Cardiac muscle cell (in vitro differentiated cells and primary cell): ENCODE measurements at regions not wholly inside any gene's neighbourhood (a gene's known extent, or its start where the extent isn't known, plus 50 kb on each side); places are given as distances from the start of the nearest gene placed in this dataset.
"Not testable (repeated sequence)": the region's sequence is repeated elsewhere in the genome, so short reads cannot be mapped to it uniquely, and the experiment has no call there.

ENCODE experiments used
- DNase-seq, 2 donors: peaks; one replicate each; pipeline versions ENCODE4 v3.0.0 to v3.0.0-alpha.2; 2010 to 2017; ENCODE audit warnings: low read depth in 1 of 2, low spot score in 1 of 2
- H3K27ac ChIP-seq: fragments of 200-600 bp; sonication (generic); 2 replicates; pipeline ENCODE4 v1.5.1; 2016
- H3K27me3 ChIP-seq: fragments of 200-600 bp; sonication (generic); 2 replicates; pipeline ENCODE4 v1.6.0; 2016; ENCODE audit warnings: control low read depth
- H3K36me3 ChIP-seq: fragments of 200-600 bp; sonication (generic); 2 replicates; pipeline ENCODE4 v1.5.1; 2016; ENCODE audit warnings: control low read depth
- H3K4me1 ChIP-seq: fragments of 200-600 bp; sonication (generic); 2 replicates; pipeline ENCODE4 v1.8.1; 2017; ENCODE audit warnings: low read depth, mild to moderate bottlenecking, mixed run types
- H3K4me3 ChIP-seq: fragments of 200-600 bp; sonication (generic); 2 replicates; pipeline ENCODE4 v1.5.1; 2016; ENCODE audit warnings: mild to moderate bottlenecking
- H3K9me3 ChIP-seq: fragments of 200-600 bp; sonication (generic); 2 replicates; pipeline ENCODE4 v1.5.1; 2017; ENCODE audit warnings: low read depth, mild to moderate bottlenecking, control low read depth
- TF ChIP-seq, protein P1 (sequence below): IDR thresholded peaks from 2 replicates; pipeline ENCODE4 v1.5.1; 2012; ENCODE audit warnings: low read depth, mild to moderate bottlenecking, low read length

DNA sequence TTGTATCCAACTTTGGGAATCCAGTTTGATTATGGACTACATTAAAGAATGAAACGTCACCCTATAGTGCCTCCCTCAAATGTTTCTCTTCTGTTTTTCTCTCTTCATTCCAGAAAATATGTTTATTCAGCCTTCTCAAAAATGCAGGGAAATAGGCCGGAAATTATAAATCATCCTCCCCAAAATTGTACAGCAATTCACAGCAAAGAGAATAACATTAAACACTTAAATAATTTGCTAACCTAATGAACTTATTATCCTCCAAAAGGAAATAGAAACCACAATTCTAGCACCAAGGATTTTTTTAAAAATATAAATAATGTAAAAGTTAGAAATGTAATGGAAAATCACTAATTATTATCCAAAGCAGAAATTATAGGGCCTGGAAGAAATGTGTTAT lies 115.9 kb upstream of the CCNG1 start:
- no peaks in the 10 kb centered on the region for H3K9me3 ChIP-seq
- no peaks in the 10 kb centered on the region for H3K36me3 ChIP-seq
- no peaks in the 10 kb centered on the region for H3K27me3 ChIP-seq
- H3K27ac ChIP-seq = no peak overlapping the region
- TF ChIP-seq, protein P1, sequence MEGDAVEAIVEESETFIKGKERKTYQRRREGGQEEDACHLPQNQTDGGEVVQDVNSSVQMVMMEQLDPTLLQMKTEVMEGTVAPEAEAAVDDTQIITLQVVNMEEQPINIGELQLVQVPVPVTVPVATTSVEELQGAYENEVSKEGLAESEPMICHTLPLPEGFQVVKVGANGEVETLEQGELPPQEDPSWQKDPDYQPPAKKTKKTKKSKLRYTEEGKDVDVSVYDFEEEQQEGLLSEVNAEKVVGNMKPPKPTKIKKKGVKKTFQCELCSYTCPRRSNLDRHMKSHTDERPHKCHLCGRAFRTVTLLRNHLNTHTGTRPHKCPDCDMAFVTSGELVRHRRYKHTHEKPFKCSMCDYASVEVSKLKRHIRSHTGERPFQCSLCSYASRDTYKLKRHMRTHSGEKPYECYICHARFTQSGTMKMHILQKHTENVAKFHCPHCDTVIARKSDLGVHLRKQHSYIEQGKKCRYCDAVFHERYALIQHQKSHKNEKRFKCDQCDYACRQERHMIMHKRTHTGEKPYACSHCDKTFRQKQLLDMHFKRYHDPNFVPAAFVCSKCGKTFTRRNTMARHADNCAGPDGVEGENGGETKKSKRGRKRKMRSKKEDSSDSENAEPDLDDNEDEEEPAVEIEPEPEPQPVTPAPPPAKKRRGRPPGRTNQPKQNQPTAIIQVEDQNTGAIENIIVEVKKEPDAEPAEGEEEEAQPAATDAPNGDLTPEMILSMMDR = no peak
- H3K4me3 ChIP-seq = no peak overlapping the region
- no peak for DNase-seq
- no peaks in the 10 kb centered on the region for H3K4me1 ChIP-seq

DNA sequence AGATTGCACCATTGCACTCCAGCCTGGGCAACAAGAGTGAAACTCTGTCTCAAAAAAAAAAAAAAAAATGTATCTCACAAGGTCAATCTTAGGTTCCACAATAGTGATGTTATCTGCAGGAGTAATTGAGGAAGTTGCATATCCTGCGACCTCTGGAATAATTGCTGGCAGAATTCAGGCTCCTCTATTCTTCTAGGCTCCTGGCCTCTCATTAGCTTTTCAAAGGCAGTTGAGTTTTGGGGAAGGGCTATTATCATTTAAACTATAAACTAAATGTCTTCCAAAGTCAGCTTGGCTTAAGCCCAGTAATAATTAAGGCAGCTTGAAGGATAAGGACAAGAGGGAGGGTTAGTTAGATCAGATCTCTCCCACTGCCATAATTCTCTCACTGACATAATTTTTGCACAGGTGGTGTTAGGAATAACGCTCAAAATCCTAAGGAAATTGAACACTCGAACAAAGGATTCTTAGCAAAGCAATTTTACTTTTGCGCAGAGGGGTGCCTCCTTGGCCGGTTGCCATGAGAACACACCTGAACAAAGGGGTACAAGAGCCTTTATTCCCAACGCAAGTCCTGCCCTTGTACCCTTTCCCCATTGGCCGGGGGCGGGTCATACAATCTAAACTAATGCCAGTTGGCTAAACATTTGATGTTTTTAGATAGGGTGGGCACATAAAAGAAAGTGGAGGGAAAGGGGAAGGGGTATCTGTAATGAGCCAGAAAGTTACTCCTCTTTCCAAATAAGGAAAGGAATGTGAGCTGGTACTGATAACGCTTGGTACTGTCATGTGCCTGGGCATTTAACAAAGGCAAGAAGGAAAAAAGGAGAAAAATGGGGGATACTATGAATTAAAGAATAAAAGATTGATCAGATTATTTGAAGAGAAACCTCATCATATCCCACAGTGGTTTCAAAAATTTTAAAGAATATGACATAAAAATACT lies 106.4 kb upstream of the CCNG1 start:
- no peaks in the 10 kb centered on the region for H3K27me3 ChIP-seq
- TF ChIP-seq, protein P1 = no peak
- H3K9me3 ChIP-seq = no peaks in the 10 kb centered on the region
- no peaks in the 10 kb centered on the region for H3K4me1 ChIP-seq
- H3K4me3 ChIP-seq = no peak overlapping the region
- H3K27ac ChIP-seq = no peak overlapping the region
- no peaks in the 10 kb centered on the region for H3K36me3 ChIP-seq
- DNase-seq = no peak

DNA sequence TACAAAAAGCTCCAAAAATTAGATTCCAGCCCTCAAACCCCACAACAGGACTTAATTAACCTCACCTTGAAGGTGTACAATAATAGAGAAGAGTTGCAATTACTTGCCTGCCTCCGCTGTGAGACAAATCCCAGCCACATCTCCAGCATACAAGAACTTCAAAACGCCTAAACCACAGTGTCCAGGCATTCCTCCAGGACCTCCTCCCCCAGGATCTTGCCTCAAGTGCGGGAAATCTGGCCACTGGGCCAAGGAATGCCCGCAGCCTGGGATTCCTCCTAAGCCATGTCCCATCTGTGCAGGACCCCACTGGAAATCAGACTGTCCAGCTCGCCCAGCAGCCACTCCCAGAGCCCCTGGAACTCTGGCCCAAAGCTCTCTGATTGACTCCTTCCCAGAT lies 101.3 kb upstream of the CCNG1 start:
- not testable (repeated sequence) for H3K9me3 ChIP-seq, H3K4me3 ChIP-seq, H3K36me3 ChIP-seq, H3K27me3 ChIP-seq, DNase-seq, H3K27ac ChIP-seq, H3K4me1 ChIP-seq

DNA sequence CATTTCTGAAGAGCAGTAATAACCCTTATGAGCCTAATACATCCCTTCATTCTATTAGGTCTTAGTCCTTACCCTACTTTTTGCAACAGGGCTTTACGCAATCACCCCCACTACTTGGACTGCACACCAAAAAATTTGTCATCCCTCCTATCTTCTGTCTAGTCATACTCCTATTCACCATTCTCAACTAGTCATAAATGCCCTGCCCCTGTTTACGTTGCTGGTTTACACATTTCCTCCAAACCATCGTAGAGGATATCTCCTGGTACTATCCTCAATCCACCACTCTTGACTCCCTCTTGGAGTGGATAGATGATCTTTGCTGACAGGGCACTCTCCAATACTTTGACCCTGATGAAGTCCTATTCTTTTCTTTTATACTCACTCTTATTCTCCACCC lies 98.2 kb upstream of the CCNG1 start:
- H3K36me3 ChIP-seq = no peaks in the 10 kb centered on the region
- TF ChIP-seq, protein P1 = no peak

GRCh38 chr5:163340378-163340777 lies 97.0 kb upstream of the CCNG1 start:
- not testable (repeated sequence) for H3K4me1 ChIP-seq, H3K9me3 ChIP-seq, DNase-seq, H3K4me3 ChIP-seq, H3K27me3 ChIP-seq, H3K36me3 ChIP-seq, H3K27ac ChIP-seq

More for the DNA sequence above, 98.2 kb upstream of the CCNG1 start:
- Histone ChIP-seq H3K27ac (no peak overlapping the region), H3K9me3 (no peaks in the 10 kb centered on the region), H3K4me1 (no peaks in the 10 kb centered on the region), H3K4me3 (no peak overlapping the region), H3K27me3 (no peaks in the 10 kb centered on the region)
- no peak for DNase-seq

DNA sequence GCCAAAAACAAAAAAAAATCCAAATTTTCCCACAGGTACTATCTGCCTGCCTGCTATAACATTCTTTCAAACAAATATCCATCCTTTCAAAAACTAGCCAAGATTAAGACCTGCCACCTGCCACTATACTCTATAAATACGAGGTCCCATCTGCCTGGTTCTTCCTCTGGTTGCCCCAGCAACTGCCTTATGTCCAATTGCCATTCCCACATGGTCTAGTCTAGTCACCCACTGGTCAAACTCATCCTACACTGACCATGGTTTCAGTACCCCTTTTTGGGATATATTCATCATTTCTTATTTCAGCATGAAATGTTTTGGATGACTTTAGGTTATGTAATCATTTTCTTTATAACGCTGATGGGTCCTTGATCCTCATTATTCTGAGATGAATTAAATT lies 95.1 kb upstream of the CCNG1 start:
- no peak overlapping the region for H3K4me3 ChIP-seq
- no peaks in the 10 kb centered on the region for H3K4me1 ChIP-seq
- TF ChIP-seq, protein P1 = no peak
- DNase-seq = no peak
- H3K36me3 ChIP-seq = no peaks in the 10 kb centered on the region
- no peaks in the 10 kb centered on the region for H3K9me3 ChIP-seq
- H3K27ac ChIP-seq = no peak overlapping the region
- no peaks in the 10 kb centered on the region for H3K27me3 ChIP-seq
